ENCODE measurements at regions not wholly inside any gene's neighbourhood (a gene's known extent, or its start where the extent isn't known, plus 50 kb on each side); places are given as distances from the start of the nearest gene placed in this dataset.

DNA sequence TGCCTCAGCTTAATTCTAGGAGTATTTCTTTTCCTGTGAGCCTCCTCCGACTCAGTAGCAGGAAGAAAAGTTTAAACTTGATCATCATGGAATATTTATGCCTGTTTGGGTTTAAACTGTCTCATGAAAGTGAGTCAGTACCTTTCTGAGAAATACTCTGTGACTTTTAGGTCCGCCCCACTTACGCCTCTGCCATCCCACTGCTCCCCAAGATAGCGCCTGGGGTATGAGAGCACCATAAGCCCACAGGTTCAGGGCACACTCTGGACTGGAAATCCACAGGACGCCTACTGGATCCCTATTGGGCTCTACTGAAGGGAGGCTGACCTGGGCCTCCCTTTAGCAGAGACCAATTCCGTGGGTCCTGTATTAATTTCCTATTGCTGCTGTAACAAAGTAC is 175.8 kb upstream of the CDH20 start:
- no peak for TF ChIP-seq CTCF (IDR thresholded peaks at IDR 0.05; ENCODE audit: extremely low read depth, insufficient read depth, missing control alignments)
- DNase-seq (ENCODE audit: low spot score) = no peak
- in situ Hi-C loops (cut with MboI; ENCODE audit: low pct_unique_long_range_greater_than_20kb, low sequenced_read_pairs, unreplicated experiment) = no loop called here

GRCh38 chr18:61159246-61159645 is 174.0 kb upstream of the CDH20 start:
- in situ Hi-C loops (cut with MboI; ENCODE audit: low pct_unique_long_range_greater_than_20kb, low sequenced_read_pairs, unreplicated experiment) = no loop called here
- DNase-seq (ENCODE audit: low spot score) = no peak

DNA sequence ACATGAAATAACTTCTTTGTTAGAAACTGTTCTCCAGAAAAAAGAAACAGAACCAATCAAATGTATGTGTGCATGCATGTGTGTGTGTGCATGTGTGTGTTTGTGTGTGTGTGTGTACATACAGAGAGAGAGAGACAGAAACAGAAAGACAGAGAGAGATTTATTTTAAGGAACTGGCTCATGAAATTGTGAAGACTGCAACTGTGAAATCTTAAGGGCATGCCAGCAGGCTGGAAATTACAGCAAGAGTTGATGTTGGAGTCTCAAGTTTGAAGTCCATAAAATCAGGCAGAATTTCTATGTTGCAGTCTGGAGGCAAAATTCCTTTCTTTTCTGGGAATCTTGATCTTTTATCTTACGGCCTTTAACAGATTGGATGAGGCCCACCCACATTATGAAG is 168.9 kb upstream of the CDH20 start:
- in situ Hi-C loops (cut with MboI; ENCODE audit: low pct_unique_long_range_greater_than_20kb, low sequenced_read_pairs, unreplicated experiment) = no loop called here
- no peak for DNase-seq (ENCODE audit: low spot score)
- no peak for TF ChIP-seq CTCF (IDR thresholded peaks at IDR 0.05; ENCODE audit: extremely low read depth, insufficient read depth, missing control alignments)

More at GRCh38 chr18:61159246-61159645, 174.0 kb upstream of the CDH20 start:
- no peak for TF ChIP-seq CTCF (IDR thresholded peaks at IDR 0.05; ENCODE audit: extremely low read depth, insufficient read depth, missing control alignments)

DNA sequence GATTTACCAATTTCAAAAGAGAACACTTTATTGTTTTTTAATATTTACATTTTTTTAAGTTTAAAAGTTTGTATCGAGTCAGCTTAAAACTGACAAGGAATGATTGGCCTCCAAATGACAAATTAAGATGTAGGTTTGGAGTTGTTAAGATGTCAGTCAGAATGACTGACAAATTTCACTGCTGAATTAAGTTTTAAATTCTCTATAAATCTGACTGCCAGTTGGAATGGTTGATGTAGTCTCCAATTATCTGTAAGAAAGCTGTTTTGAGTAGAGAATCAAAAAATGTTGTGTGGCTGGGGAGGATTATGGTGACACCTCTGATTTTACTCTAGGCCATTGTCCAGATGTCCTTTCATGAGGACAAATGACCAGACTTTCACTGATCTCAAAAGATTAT is 165.3 kb upstream of the CDH20 start:
- DNase-seq (ENCODE audit: low spot score) = no peak
- no peak for TF ChIP-seq CTCF (IDR thresholded peaks at IDR 0.05; ENCODE audit: extremely low read depth, insufficient read depth, missing control alignments)
- in situ Hi-C loops (cut with MboI; ENCODE audit: low pct_unique_long_range_greater_than_20kb, low sequenced_read_pairs, unreplicated experiment) = no loop called here

- TF ChIP-seq CTCF (IDR thresholded peaks at IDR 0.05; ENCODE audit: extremely low read depth, insufficient read depth, missing control alignments) = no peak
- in situ Hi-C loops (cut with MboI; ENCODE audit: low pct_unique_long_range_greater_than_20kb, low sequenced_read_pairs, unreplicated experiment) = no loop called here
- DNase-seq (ENCODE audit: low spot score) = no peak
Observed at GRCh38 chr18:61169386-61169785, 163.8 kb upstream of the CDH20 start.

GRCh38 chr18:61172624-61173023 is 160.6 kb upstream of the CDH20 start:
- no peak for TF ChIP-seq CTCF (IDR thresholded peaks at IDR 0.05; ENCODE audit: extremely low read depth, insufficient read depth, missing control alignments)
- in situ Hi-C loops (cut with MboI; ENCODE audit: low pct_unique_long_range_greater_than_20kb, low sequenced_read_pairs, unreplicated experiment) = no loop called here
- no peak for DNase-seq (ENCODE audit: low spot score)

- no peak for DNase-seq (ENCODE audit: low spot score)
- in situ Hi-C loops (cut with MboI; ENCODE audit: low pct_unique_long_range_greater_than_20kb, low sequenced_read_pairs, unreplicated experiment) = no loop called here
- no peak for TF ChIP-seq CTCF (IDR thresholded peaks at IDR 0.05; ENCODE audit: extremely low read depth, insufficient read depth, missing control alignments)
Observed at GRCh38 chr18:61173554-61173953, 159.7 kb upstream of the CDH20 start.

Data from GM13977 (cell line).